Keratinocyte (primary cell): ENCODE measurements at regions not wholly inside any gene's neighbourhood (a gene's known extent, or its start where the extent isn't known, plus 50 kb on each side); places are given as distances from the start of the nearest gene placed in this dataset.

Experiments used
- DNase-seq: peaks from one replicate; pipeline ENCODE4 v3.0.0-alpha.2; 2011; ENCODE audit warnings: low read depth, missing footprints, low spot score
- FAIRE-seq: peaks from 2 replicates; lab custom pipeline; 2011; peaks lifted over from hg19 to GRCh38; lab: Jason Lieb, UNC
- H2AFZ ChIP-seq: 2 replicates; pipeline ENCODE4 v1.6.0; 2012; ENCODE audit warnings: low read length, control low read depth, inconsistent platforms; ENCODE audit not compliant: control insufficient read depth
- H3K27ac ChIP-seq: 2 replicates; pipeline ENCODE4 v1.5.1; 2011; ENCODE audit warnings: low read length; ENCODE audit not compliant: control insufficient read depth, insufficient read depth
- H3K27me3 ChIP-seq: 3 replicates; pipeline ENCODE4 v1.6.0; 2011; ENCODE audit warnings: low read length; ENCODE audit not compliant: control insufficient read depth, insufficient read depth; ENCODE audit errors: extremely low read depth
- H3K36me3 ChIP-seq, 2 experiments: 2 replicates in 1 of 2; 3 replicates in 1 of 2; pipeline ENCODE4 v1.5.1; 2011; ENCODE audit warnings: low read length in 2 of 2, mild to moderate bottlenecking in 1 of 2; ENCODE audit not compliant: control insufficient read depth in 2 of 2, insufficient read depth in 2 of 2; ENCODE audit errors: extremely low read depth in 1 of 2
- H3K4me1 ChIP-seq: 3 replicates; pipeline ENCODE4 v1.5.1; 2011; ENCODE audit warnings: low read length; ENCODE audit not compliant: control insufficient read depth, insufficient read depth; ENCODE audit errors: extremely low read depth
- H3K4me2 ChIP-seq: 3 replicates; pipeline ENCODE4 v1.6.0; 2011; ENCODE audit warnings: low read depth, low read length; ENCODE audit not compliant: control insufficient read depth, insufficient read depth; ENCODE audit errors: extremely low read depth
- H3K4me3 ChIP-seq, 3 experiments: fragments of 200-600 bp in 1 of 3; sonication (generic) in 1 of 3; 2 replicates in 2 of 3; 3 replicates in 1 of 3; pipeline ENCODE4 v1.5.1; 2011 to 2016; ENCODE audit warnings: low read length in 3 of 3, mild to moderate bottlenecking in 3 of 3, control low read depth in 2 of 3, inconsistent platforms in 1 of 3, low read depth in 1 of 3, mixed read lengths in 1 of 3, mixed run types in 1 of 3, moderate library complexity in 1 of 3; ENCODE audit not compliant: control insufficient read depth in 2 of 3, insufficient read depth in 2 of 3; ENCODE audit errors: extremely low read depth in 1 of 3
- H3K79me2 ChIP-seq: 2 replicates; pipeline ENCODE4 v1.6.0; 2012; ENCODE audit warnings: low read length; ENCODE audit not compliant: control insufficient read depth, insufficient read depth
- H3K9ac ChIP-seq: 3 replicates; pipeline ENCODE4 v1.6.0; 2011; ENCODE audit warnings: low read length; ENCODE audit not compliant: control insufficient read depth, insufficient read depth; ENCODE audit errors: extremely low read depth
- H3K9me1 ChIP-seq: 3 replicates; pipeline ENCODE4 v1.6.0; 2011; ENCODE audit warnings: low read length; ENCODE audit not compliant: control insufficient read depth, insufficient read depth; ENCODE audit errors: extremely low read depth
- H3K9me3 ChIP-seq: 2 replicates; pipeline ENCODE4 v1.5.1; 2012; ENCODE audit warnings: low read depth, low read length; ENCODE audit not compliant: control insufficient read depth
- H4K20me1 ChIP-seq: 3 replicates; pipeline ENCODE4 v1.6.0; 2011; ENCODE audit warnings: low read length; ENCODE audit not compliant: control insufficient read depth, insufficient read depth; ENCODE audit errors: extremely low read depth
- CTCF ChIP-seq, 3 experiments: IDR thresholded peaks in 1 of 3; conservative IDR thresholded peaks in 1 of 3; optimal IDR thresholded peaks in 1 of 3; 2 replicates in 2 of 3; 3 replicates in 1 of 3; pipeline versions ENCODE3 to v1.5.1; 2011; ENCODE audit warnings: low read length in 3 of 3, mild to moderate bottlenecking in 3 of 3, moderate library complexity in 2 of 3, control low read depth in 1 of 3, inconsistent platforms in 1 of 3; ENCODE audit not compliant: insufficient read depth in 2 of 3; ENCODE audit errors: extremely low read depth in 1 of 3
- EZH2 ChIP-seq: IDR thresholded peaks from one replicate; pipeline ENCODE4 v1.6.1; 2012; ENCODE audit warnings: inconsistent platforms, mild to moderate bottlenecking, low read length, moderate library complexity
- dilution Hi-C: fragments of 300-500 bp; cut with MboI; formaldehyde crosslinking; loops from one replicate; pipeline ENCODE4 v1.7.0; 2020; ENCODE audit warnings: low sequenced_read_pairs; ENCODE audit not compliant: extremely low pct_ligation_motif_present

GRCh38 chr2:65940856-65941255 lies 494.1 kb upstream of the MEIS1 start:
- no peaks in the 10 kb centered on the region for H3K9me1 ChIP-seq
- H2AFZ ChIP-seq: no peak overlapping the region
- H3K36me3 ChIP-seq: no peaks in the 10 kb centered on the region
- no peak overlapping the region for H3K9ac ChIP-seq
- DNase-seq (no peak), FAIRE-seq (no peak)
- H3K79me2 ChIP-seq: no peaks in the 10 kb centered on the region
- H3K4me1 ChIP-seq: peaks cover 3% of the 10 kb centered on the region
- no peaks in the 10 kb centered on the region for H4K20me1 ChIP-seq
- no peaks in the 10 kb centered on the region for H3K9me3 ChIP-seq
- no peak overlapping the region for H3K4me2 ChIP-seq
- no peak overlapping the region for H3K27ac ChIP-seq
- no peaks in the 10 kb centered on the region for H3K27me3 ChIP-seq
- TF ChIP-seq EZH2: no peak
- no peak for TF ChIP-seq CTCF (optimal IDR thresholded peaks at IDR 0.05 in 1 of 3, IDR thresholded peaks at IDR 0.05 in 1 of 3, conservative IDR thresholded peaks at IDR 0.05 in 1 of 3; ENCODE audit: extremely low read depth in 1 of 3, insufficient read depth in 2 of 3, low read length in 3 of 3)
- dilution Hi-C loops: no loop called here
- H3K4me3 ChIP-seq: no peak overlapping the region

- dilution Hi-C loops: no loop called here
- Histone ChIP-seq H2AFZ (no peak overlapping the region), H3K4me1 (peaks cover 3% of the 10 kb centered on the region), H3K4me2 (no peak overlapping the region), H3K4me3 (no peak overlapping the region), H3K9me1 (no peaks in the 10 kb centered on the region), H4K20me1 (no peaks in the 10 kb centered on the region), H3K27ac (no peak overlapping the region), H3K36me3 (no peaks in the 10 kb centered on the region), H3K9me3 (no peaks in the 10 kb centered on the region), H3K27me3 (no peaks in the 10 kb centered on the region), H3K9ac (no peak overlapping the region), H3K79me2 (no peaks in the 10 kb centered on the region)
- TF ChIP-seq EZH2: no peak
- TF ChIP-seq CTCF (optimal IDR thresholded peaks at IDR 0.05 in 1 of 3, IDR thresholded peaks at IDR 0.05 in 1 of 3, conservative IDR thresholded peaks at IDR 0.05 in 1 of 3; ENCODE audit: extremely low read depth in 1 of 3, insufficient read depth in 2 of 3, low read length in 3 of 3): no peak
- no peak for DNase-seq
- FAIRE-seq: no peak
Observed at GRCh38 chr2:65939687-65940086, 495.2 kb upstream of the MEIS1 start.
